ENCODE measurements at regions not wholly inside any gene's neighbourhood (a gene's known extent, or its start where the extent isn't known, plus 50 kb on each side); places are given as distances from the start of the nearest gene placed in this dataset.
"Not testable (repeated sequence)": the region's sequence is repeated elsewhere in the genome, so short reads cannot be mapped to it uniquely, and the experiment has no call there.

GRCh38 chr17:33832262-33832661 is 422.8 kb upstream of the CCL2 start:
- no peak for DNase-seq (ENCODE audit: low read depth, low spot score)

GRCh38 chr17:33837281-33837680 is 417.8 kb upstream of the CCL2 start:
- DNase-seq (ENCODE audit: low read depth, low spot score) = no peak

- DNase-seq (ENCODE audit: low read depth, low spot score) = no peak
These were observed 416.8 kb upstream of the CCL2 start for GRCh38 chr17:33838281-33838680.

- no peak for DNase-seq (ENCODE audit: low read depth, low spot score)
These were observed 407.2 kb upstream of the CCL2 start for GRCh38 chr17:33847900-33848299.

- no peak for DNase-seq (ENCODE audit: low read depth, low spot score)
These were observed 406.7 kb upstream of the CCL2 start for GRCh38 chr17:33848433-33848832.

- no peak for DNase-seq (ENCODE audit: low read depth, low spot score)
These were observed 400.5 kb upstream of the CCL2 start for GRCh38 chr17:33854596-33854995.

- no peak for DNase-seq (ENCODE audit: low read depth, low spot score)
These were observed 397.0 kb upstream of the CCL2 start for GRCh38 chr17:33858121-33858520.

GRCh38 chr17:33858682-33859081 is 396.4 kb upstream of the CCL2 start:
- DNase-seq (ENCODE audit: low read depth, low spot score) = no peak

GRCh38 chr17:33862772-33863602 is 392.1 kb upstream of the CCL2 start:
- DNase-seq (ENCODE audit: low read depth, low spot score) = no peak

GRCh38 chr17:33864758-33865229 is 390.3 kb upstream of the CCL2 start:
- no peak for DNase-seq (ENCODE audit: low read depth, low spot score)

- no peak for DNase-seq (ENCODE audit: low read depth, low spot score)
These were observed 386.2 kb upstream of the CCL2 start for GRCh38 chr17:33868899-33869298.

- no peak for DNase-seq (ENCODE audit: low read depth, low spot score)
These were observed 384.1 kb upstream of the CCL2 start for GRCh38 chr17:33870936-33871335.

GRCh38 chr17:33871720-33872540 is 383.2 kb upstream of the CCL2 start:
- DNase-seq (ENCODE audit: low read depth, low spot score) = no peak

- DNase-seq (ENCODE audit: low read depth, low spot score) = no peak
These were observed 381.9 kb upstream of the CCL2 start for GRCh38 chr17:33873201-33873617.

- no peak for DNase-seq (ENCODE audit: low read depth, low spot score)
These were observed 380.4 kb upstream of the CCL2 start for GRCh38 chr17:33874617-33875060.

- DNase-seq (ENCODE audit: low read depth, low spot score) = no peak
These were observed 379.1 kb upstream of the CCL2 start for GRCh38 chr17:33875973-33876372.

- not testable (repeated sequence) for DNase-seq (ENCODE audit: low read depth, low spot score)
These were observed 372.8 kb upstream of the CCL2 start for GRCh38 chr17:33882273-33882672.

- not testable (repeated sequence) for DNase-seq (ENCODE audit: low read depth, low spot score)
These were observed 372.4 kb upstream of the CCL2 start for GRCh38 chr17:33882677-33883076.

GRCh38 chr17:33888455-33888854 is 366.6 kb upstream of the CCL2 start:
- no peak for DNase-seq (ENCODE audit: low read depth, low spot score)

- DNase-seq (ENCODE audit: low read depth, low spot score) = no peak
These were observed 366.0 kb upstream of the CCL2 start for GRCh38 chr17:33889040-33889439.

- DNase-seq (ENCODE audit: low read depth, low spot score) = no peak
These were observed 365.3 kb upstream of the CCL2 start for GRCh38 chr17:33889766-33890165.

- no peak for DNase-seq (ENCODE audit: low read depth, low spot score)
These were observed 362.1 kb upstream of the CCL2 start for GRCh38 chr17:33892717-33893591.
